ENCODE measurements at regions not wholly inside any gene's neighbourhood (a gene's known extent, or its start where the extent isn't known, plus 50 kb on each side); places are given as distances from the start of the nearest gene placed in this dataset.

DNA sequence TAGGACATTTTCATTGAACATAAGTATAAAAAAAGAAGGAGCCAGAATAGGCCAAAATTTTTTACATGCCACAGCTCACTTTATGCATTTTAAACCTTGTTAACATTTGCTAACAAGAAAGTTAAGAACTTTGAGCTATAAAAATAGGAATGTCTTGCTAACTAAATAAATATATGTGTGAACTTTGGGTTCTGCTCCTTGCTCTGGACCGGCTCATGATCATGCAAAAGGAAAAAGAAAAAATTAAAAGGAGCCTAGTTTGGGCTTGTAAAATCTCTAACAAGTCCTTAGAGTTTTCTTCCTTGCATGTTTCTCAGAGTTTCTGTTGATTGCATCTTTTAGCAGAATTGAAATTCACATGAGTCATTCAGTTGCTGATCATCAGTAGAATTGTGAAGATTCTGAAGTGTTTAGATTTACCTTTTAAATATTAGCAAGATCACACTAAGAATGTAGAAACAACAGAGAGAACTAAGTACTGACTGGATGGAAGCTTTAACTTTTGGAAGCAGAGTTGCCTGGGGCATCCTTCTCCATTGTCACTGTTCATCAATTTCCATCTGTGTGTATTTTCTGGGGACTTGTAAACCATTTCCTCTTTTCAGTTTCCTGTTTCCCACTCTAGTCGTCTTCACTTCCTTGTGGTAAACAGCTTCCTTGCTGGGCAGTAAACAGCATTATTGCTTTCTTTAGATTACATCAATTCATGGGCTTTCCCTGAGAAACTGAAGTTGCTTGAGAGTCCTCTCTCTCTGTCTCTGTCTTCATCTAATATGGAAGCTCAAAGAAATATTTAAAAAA, 458.4 kb upstream of the BTBD3 start:
- TF ChIP-seq, protein P1, sequence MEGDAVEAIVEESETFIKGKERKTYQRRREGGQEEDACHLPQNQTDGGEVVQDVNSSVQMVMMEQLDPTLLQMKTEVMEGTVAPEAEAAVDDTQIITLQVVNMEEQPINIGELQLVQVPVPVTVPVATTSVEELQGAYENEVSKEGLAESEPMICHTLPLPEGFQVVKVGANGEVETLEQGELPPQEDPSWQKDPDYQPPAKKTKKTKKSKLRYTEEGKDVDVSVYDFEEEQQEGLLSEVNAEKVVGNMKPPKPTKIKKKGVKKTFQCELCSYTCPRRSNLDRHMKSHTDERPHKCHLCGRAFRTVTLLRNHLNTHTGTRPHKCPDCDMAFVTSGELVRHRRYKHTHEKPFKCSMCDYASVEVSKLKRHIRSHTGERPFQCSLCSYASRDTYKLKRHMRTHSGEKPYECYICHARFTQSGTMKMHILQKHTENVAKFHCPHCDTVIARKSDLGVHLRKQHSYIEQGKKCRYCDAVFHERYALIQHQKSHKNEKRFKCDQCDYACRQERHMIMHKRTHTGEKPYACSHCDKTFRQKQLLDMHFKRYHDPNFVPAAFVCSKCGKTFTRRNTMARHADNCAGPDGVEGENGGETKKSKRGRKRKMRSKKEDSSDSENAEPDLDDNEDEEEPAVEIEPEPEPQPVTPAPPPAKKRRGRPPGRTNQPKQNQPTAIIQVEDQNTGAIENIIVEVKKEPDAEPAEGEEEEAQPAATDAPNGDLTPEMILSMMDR (conservative IDR thresholded peaks at IDR 0.05; ENCODE audit: low read depth, low read length): no peak
- no peak for DNase-seq (ENCODE audit: low read depth)
- H3K4me3 ChIP-seq (ENCODE audit: low read depth, low read length): no peak overlapping the region

DNA sequence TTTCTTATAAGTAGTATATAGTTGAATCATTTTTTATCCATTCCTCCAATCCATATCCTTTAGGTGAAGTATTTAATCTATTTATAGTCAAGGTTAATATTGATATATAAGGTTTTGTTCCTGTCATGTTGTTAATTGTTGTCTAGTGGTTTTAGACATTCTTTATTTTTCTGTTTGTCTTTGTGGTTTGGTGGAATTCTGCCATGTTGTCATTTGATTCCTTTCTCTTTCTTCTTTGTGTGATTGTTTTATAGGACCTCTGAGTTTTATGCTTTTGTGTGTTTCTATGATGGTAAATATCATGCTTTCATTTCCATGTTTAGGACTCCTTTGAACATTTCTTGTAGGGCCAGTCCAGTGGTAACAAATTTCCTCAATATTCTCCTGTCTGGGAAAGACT, 450.3 kb upstream of the BTBD3 start:
- H3K4me3 ChIP-seq (ENCODE audit: low read depth, low read length): no peak overlapping the region
- no peak for DNase-seq (ENCODE audit: low read depth)
- TF ChIP-seq, protein P1 (conservative IDR thresholded peaks at IDR 0.05; ENCODE audit: low read depth, low read length): no peak

DNA sequence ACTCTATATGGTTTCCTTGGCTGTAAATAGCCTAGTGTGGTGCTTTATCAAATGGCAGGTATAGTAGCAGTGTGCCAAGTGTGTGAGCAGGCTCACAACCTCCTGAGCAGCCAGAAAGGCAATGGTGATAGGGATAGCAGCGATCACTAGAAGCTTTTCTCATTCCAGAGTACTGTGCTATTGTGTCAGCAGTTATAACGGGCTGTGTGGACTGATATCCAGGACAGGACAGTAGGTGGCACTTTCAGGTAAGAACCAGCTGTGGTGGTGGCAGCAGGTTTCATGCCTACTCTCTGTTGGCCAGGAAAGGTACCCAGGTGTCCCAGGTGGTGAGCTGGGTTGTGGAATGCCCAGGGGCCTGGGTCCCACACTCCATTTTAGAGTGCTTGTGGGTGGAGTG, 448.8 kb upstream of the BTBD3 start:
- DNase-seq (ENCODE audit: low read depth): no peak
- TF ChIP-seq, protein P1 (conservative IDR thresholded peaks at IDR 0.05; ENCODE audit: low read depth, low read length): no peak
- H3K4me3 ChIP-seq (ENCODE audit: low read depth, low read length): no peak overlapping the region

DNA sequence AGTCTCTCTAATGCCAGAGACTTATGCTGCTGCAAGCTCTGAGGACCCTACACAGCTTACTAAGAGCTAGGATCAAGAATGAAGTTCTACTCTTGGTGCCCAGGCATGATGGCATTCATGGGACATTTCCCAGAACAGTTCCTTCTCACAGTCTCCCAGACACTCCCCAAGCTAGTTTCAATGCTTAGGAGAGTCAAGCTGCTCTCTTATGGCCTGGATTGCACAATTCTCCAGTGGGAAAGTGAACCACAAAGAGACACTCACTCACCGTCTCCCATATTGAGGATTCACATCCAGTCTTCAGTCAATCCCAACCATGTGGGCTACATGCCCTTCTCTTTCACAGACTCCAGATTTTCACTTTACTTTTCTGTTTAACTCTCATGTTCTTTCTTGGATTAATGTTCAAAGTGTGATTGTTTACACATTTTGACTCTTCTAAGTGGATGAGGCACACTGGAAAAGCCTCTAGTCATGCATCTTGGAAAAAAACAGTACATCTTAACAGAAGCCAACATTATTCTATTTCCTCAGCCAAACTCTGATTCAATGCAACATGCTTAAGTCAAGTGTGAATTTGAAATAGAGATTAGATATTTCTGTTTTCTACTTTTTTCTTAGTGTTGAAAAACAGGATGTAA, 447.8 kb upstream of the BTBD3 start:
- TF ChIP-seq, protein P1 (conservative IDR thresholded peaks at IDR 0.05; ENCODE audit: low read depth, low read length): no peak
- DNase-seq (ENCODE audit: low read depth): no peak
- no peak overlapping the region for H3K4me3 ChIP-seq (ENCODE audit: low read depth, low read length)

DNA sequence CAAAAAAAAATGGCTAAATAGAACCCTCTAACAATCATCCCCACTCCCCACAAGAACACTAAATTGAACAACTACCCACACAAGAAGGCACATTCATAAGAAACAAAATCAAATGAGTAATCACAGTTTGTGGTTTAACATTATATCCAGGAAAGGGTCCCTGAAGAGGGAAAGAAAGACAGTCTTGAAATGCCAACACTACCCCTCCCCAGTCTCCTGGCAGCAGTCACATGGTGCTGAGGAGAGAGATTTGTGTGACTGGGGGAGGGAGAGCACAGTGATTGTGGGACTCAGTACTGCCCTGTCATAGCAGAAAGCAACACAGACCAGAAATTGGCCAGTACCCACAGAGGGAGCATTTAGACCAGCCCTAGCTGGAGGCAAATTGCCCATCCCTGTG, 443.7 kb upstream of the BTBD3 start:
- TF ChIP-seq, protein P1 (conservative IDR thresholded peaks at IDR 0.05; ENCODE audit: low read depth, low read length): no peak
- no peak overlapping the region for H3K4me3 ChIP-seq (ENCODE audit: low read depth, low read length)
- no peak for DNase-seq (ENCODE audit: low read depth)

DNA sequence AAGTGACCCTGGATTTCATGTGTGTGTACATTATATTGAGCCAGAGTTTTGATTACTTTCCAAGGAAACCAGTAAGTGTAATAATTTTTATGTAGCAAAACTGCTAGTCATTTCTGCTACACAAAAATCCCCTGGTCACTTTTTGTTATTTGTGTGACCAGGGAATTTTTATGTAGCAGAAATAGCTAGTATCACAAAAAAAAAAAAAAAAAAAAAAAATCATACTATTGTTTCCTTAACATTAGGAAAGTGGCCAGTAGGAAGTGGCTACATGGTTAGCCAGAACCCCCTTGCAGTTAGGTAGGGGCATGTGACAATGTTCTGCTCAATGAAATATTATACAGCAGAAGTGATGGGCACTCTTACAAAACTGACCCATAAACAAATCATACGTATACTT, 434.0 kb upstream of the BTBD3 start:
- H3K4me3 ChIP-seq (ENCODE audit: low read depth, low read length): no peak overlapping the region
- TF ChIP-seq, protein P1 (conservative IDR thresholded peaks at IDR 0.05; ENCODE audit: low read depth, low read length): no peak
- DNase-seq (ENCODE audit: low read depth): no peak
